ENCODE measurements at regions not wholly inside any gene's neighbourhood (a gene's known extent, or its start where the extent isn't known, plus 50 kb on each side); places are given as distances from the start of the nearest gene placed in this dataset.
A peak's percentile ranks its signal among the peaks of the same experiment; 100 is the strongest.

DNA sequence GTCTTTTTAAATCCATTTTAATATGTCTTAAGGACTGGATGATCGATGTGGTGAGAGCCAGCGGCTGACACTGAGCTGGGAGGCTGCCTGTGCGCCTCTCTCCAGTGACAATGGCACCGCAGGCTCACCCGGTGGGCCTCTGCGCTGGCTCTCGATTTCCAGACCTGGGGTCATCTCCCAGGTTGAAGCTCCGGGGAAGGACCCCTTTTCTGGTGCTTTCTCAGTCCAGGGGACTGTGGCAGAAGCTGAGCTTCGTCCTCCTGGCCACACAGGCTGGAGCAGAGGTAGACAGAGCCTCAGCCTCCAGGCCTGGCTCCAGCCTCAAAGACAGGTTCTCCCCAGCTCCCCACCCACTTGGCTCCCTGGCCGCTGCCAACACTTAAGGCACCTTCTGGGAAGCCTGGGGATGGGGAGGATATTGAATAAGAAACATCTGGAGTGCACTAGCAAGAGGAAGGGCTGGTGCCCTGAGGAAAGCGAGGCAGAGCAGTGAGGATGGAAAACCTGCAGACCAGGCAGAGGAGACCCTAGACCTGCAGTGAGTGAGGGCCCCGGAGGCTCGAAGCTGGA, 154.2 kb upstream of the SMAD3 start:
- DNase-seq = no peak
- CTCF ChIA-PET = interaction anchor here (1.0 to 2.1 kb wide), 5 partner anchors 8 to 393 kb away, joined by 3 to 13 read pairs (median 4); no protein-coding TSS in a partner anchor
- Mint-ChIP-seq H3K4me3 (no peak overlapping the region), H3K27me3 (peaks cover 24% of the 10 kb centered on the region), H3K36me3 (peaks cover 11% of the 10 kb centered on the region), H3K27ac (peak overlapping the region; percentile 78), H3K9me3 (ENCODE audit: low read depth) (peaks cover 5% of the 10 kb centered on the region), H3K4me1 (peaks cover 57% of the 10 kb centered on the region)
- no peak for ATAC-seq

GRCh38 chr15:66912001-66912400, 153.4 kb upstream of the SMAD3 start:
- ATAC-seq = peak; percentile 83
- peaks cover 25% of the 10 kb centered on the region for H3K27me3 Mint-ChIP-seq
- peaks cover 6% of the 10 kb centered on the region for H3K9me3 Mint-ChIP-seq (ENCODE audit: low read depth)
- peaks cover 15% of the 10 kb centered on the region for H3K36me3 Mint-ChIP-seq
- H3K4me1 Mint-ChIP-seq = peaks cover 57% of the 10 kb centered on the region
- CTCF ChIA-PET = interaction anchor here (0.6 to 2.1 kb wide), 5 partner anchors 9 to 392 kb away, joined by 3 to 13 read pairs (median 4); no protein-coding TSS in a partner anchor
- peak overlapping the region; percentile 78 for H3K27ac Mint-ChIP-seq
- peak; percentile 82 for DNase-seq
- H3K4me3 Mint-ChIP-seq = no peak overlapping the region

DNA sequence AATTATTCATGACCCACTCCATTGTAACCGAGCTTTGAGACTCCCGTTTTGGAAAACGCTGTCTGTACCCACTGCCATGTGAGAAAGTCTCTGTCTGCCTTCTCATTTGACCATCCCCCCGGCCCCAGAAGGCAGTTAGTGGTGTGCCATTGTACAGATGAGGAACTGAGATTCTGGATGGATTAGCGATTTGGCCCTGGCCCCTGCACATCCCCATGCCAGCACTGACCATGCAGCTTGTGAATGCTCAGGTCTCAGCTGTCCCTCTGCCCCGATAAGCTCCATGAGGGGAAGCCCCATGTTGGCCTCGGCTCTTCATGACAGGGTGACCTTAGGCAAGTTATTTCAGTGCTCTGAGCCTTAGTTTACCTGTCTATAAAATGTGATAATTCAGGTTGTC, 153.0 kb upstream of the SMAD3 start:
- peaks cover 29% of the 10 kb centered on the region for H3K27me3 Mint-ChIP-seq

GRCh38 chr15:66917904-66918448, 147.4 kb upstream of the SMAD3 start:
- H3K4me3 Mint-ChIP-seq = no peak overlapping the region
- H3K27me3 Mint-ChIP-seq = peaks cover 53% of the 10 kb centered on the region
- H3K4me1 Mint-ChIP-seq = peaks cover 16% of the 10 kb centered on the region
- ATAC-seq (no peak), DNase-seq (no peak)
- peaks cover 25% of the 10 kb centered on the region for H3K36me3 Mint-ChIP-seq
- H3K9me3 Mint-ChIP-seq (ENCODE audit: low read depth) = peaks cover 11% of the 10 kb centered on the region
- CTCF ChIA-PET = interaction anchor here (1.5 to 2.3 kb wide), 3 partner anchors 10 to 67 kb away, joined by 3 to 6 read pairs (median 4); no protein-coding TSS in a partner anchor
- H3K27ac Mint-ChIP-seq = no peak overlapping the region

More for the DNA sequence above, 153.0 kb upstream of the SMAD3 start:
- Mint-ChIP-seq H3K27ac (peak overlapping the region; percentile 78), H3K9me3 (ENCODE audit: low read depth) (peaks cover 9% of the 10 kb centered on the region), H3K4me1 (peaks cover 57% of the 10 kb centered on the region), H3K36me3 (peaks cover 17% of the 10 kb centered on the region), H3K4me3 (no peak overlapping the region)
- ATAC-seq = no peak
- DNase-seq = no peak
- CTCF ChIA-PET = interaction anchor here (0.6 to 2.1 kb wide), 4 partner anchors 9 to 60 kb away, joined by 3 to 13 read pairs (median 4); no protein-coding TSS in a partner anchor

DNA sequence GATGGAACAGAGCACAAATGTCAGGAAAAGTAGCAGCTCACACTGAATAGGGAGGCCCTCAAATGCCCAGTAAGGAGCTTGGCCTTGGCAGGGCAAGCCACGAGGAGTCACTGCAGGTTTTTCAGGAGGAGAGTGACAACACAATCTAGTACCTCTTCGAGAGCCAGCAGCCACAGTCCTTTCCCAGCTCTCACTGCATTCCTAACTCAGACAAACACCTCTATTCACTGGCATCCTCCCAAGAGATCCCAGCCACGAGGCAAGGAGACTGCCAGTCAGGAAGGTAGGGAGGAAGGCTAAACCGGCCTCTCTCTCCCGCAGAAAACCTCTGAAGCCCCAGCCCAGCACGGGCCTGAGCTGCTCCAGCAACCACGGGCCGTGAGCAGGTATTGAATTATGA, 146.0 kb upstream of the SMAD3 start:
- peaks cover 17% of the 10 kb centered on the region for H3K9me3 Mint-ChIP-seq (ENCODE audit: low read depth)
- H3K4me3 Mint-ChIP-seq = no peak overlapping the region
- DNase-seq (no peak), ATAC-seq (no peak)
- peaks cover 19% of the 10 kb centered on the region for H3K4me1 Mint-ChIP-seq
- H3K36me3 Mint-ChIP-seq = peaks cover 25% of the 10 kb centered on the region
- no peak overlapping the region for H3K27ac Mint-ChIP-seq
- CTCF ChIA-PET = interaction anchor here (1.0 to 1.2 kb wide), 2 partner anchors 27 to 110 kb away, joined by 4 read pairs; no protein-coding TSS in a partner anchor
- peaks cover 50% of the 10 kb centered on the region for H3K27me3 Mint-ChIP-seq

DNA sequence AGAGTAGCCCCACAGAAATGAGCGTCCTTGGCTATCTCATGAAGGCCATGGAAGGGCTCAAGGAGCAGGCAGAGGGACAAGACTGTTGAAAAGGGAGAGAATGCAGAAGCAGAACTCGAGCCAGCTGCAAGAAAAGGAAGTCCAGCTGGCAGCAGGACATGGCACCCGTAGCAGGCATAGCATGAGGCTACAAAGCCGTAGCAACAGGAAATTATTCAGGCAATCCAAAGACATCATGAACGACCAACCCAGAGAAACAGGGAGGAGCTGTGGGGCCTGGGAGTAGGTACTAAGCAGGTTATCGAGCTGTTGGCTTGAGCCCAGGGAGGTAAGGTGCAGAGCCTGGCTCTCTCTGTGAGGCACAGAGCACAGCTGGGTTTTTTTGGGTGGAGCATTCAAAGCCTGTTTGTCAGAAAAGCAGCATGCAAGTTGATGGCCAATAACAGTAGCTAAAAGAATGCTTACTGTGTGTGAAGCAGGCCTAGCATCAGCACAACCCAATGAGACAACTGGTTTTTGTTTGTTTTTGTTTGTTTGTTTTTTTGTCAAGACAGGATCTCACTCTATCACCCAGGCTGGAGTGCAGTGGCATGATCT, 144.0 kb upstream of the SMAD3 start:
- H3K27me3 Mint-ChIP-seq = peaks cover 40% of the 10 kb centered on the region
- H3K9me3 Mint-ChIP-seq (ENCODE audit: low read depth) = peaks cover 13% of the 10 kb centered on the region
- H3K27ac Mint-ChIP-seq = no peak overlapping the region
- H3K4me3 Mint-ChIP-seq = no peak overlapping the region
- CTCF ChIA-PET = no interaction called here
- H3K36me3 Mint-ChIP-seq = peaks cover 17% of the 10 kb centered on the region
- no peak for ATAC-seq
- DNase-seq = no peak
- peaks cover 13% of the 10 kb centered on the region for H3K4me1 Mint-ChIP-seq

- DNase-seq = no peak
- CTCF ChIA-PET = interaction anchor here (0.9 to 1.2 kb wide), 2 partner anchors 9 to 19 kb away, joined by 3 read pairs; no protein-coding TSS in a partner anchor
- Mint-ChIP-seq H3K27ac (peak overlapping the region; percentile 14), H3K4me1 (peaks cover 13% of the 10 kb centered on the region), H3K9me3 (ENCODE audit: low read depth) (peaks cover 8% of the 10 kb centered on the region), H3K36me3 (peaks cover 9% of the 10 kb centered on the region), H3K27me3 (peaks cover 36% of the 10 kb centered on the region), H3K4me3 (no peak overlapping the region)
- no peak for ATAC-seq
Measured at GRCh38 chr15:66922608-66923007, 142.8 kb upstream of the SMAD3 start.

DNA sequence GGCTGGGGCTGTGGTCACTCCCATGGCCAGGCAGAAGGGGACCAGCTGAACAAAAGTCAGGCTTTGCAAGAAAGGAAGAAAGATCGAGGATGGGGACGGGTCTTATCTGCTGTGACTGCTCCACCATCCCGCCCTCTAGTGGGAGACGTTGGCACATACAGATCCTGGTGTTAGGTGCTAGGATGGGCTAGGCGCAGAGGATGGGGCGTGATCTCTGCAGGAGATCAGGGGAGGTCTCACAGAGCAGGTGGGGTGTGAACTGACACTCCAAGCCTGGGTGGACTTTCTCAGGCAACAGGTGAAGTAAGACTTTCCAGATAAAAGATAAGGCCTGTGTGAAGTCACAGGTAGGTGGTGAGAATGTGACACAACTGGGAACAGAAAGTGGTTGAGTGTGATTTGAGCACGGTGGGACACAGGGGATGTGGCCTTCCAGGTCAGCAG, 141.9 kb upstream of the SMAD3 start:
- H3K4me1 Mint-ChIP-seq = peaks cover 13% of the 10 kb centered on the region
- ATAC-seq (peak; percentile 76), DNase-seq (peak; percentile 57)
- H3K9me3 Mint-ChIP-seq (ENCODE audit: low read depth) = peaks cover 8% of the 10 kb centered on the region
- peaks cover 40% of the 10 kb centered on the region for H3K27me3 Mint-ChIP-seq
- peaks cover 9% of the 10 kb centered on the region for H3K36me3 Mint-ChIP-seq
- CTCF ChIA-PET = interaction anchor here (1.2 kb wide), 1 partner anchor 19 kb away, joined by 3 read pairs; no protein-coding TSS in a partner anchor
- H3K27ac Mint-ChIP-seq = no peak overlapping the region
- H3K4me3 Mint-ChIP-seq = no peak overlapping the region

GRCh38 chr15:66924889-66925288, 140.5 kb upstream of the SMAD3 start:
- DNase-seq (no peak), ATAC-seq (no peak)
- Mint-ChIP-seq H3K4me1 (peaks cover 13% of the 10 kb centered on the region), H3K4me3 (no peak overlapping the region), H3K27me3 (peaks cover 39% of the 10 kb centered on the region), H3K36me3 (peaks cover 9% of the 10 kb centered on the region), H3K27ac (no peak overlapping the region), H3K9me3 (ENCODE audit: low read depth) (peaks cover 8% of the 10 kb centered on the region)
- CTCF ChIA-PET = no interaction called here

- Mint-ChIP-seq H3K27ac (no peak overlapping the region), H3K4me3 (no peak overlapping the region), H3K4me1 (peaks cover 13% of the 10 kb centered on the region), H3K36me3 (peaks cover 9% of the 10 kb centered on the region), H3K27me3 (peaks cover 38% of the 10 kb centered on the region), H3K9me3 (ENCODE audit: low read depth) (peaks cover 8% of the 10 kb centered on the region)
- DNase-seq (no peak), ATAC-seq (no peak)
- CTCF ChIA-PET = no interaction called here
Measured at GRCh38 chr15:66925721-66926120, 139.7 kb upstream of the SMAD3 start.

GRCh38 chr15:66927201-66928077, 138.0 kb upstream of the SMAD3 start:
- Mint-ChIP-seq H3K27ac (no peak overlapping the region), H3K9me3 (ENCODE audit: low read depth) (peaks cover 8% of the 10 kb centered on the region), H3K4me3 (no peak overlapping the region), H3K4me1 (peaks cover 13% of the 10 kb centered on the region), H3K36me3 (peaks cover 8% of the 10 kb centered on the region), H3K27me3 (peaks cover 33% of the 10 kb centered on the region)
- DNase-seq (no peak), ATAC-seq (no peak)
- CTCF ChIA-PET = interaction anchor here (1.0 to 1.1 kb wide), 2 partner anchors 10 to 19 kb away, joined by 3 to 4 read pairs; no protein-coding TSS in a partner anchor

- CTCF ChIA-PET = interaction anchor here (1.0 to 1.1 kb wide), 2 partner anchors 11 to 20 kb away, joined by 3 to 4 read pairs; no protein-coding TSS in a partner anchor
- ATAC-seq = no peak
- peaks cover 6% of the 10 kb centered on the region for H3K4me1 Mint-ChIP-seq
Measured at GRCh38 chr15:66928101-66928500, 137.3 kb upstream of the SMAD3 start.

GRCh38 chr15:66928784-66929183, 136.6 kb upstream of the SMAD3 start:
- DNase-seq = no peak
- Mint-ChIP-seq H3K4me3 (no peak overlapping the region), H3K36me3 (peaks cover 3% of the 10 kb centered on the region), H3K9me3 (ENCODE audit: low read depth) (peaks cover 14% of the 10 kb centered on the region), H3K27ac (no peak overlapping the region), H3K27me3 (peaks cover 30% of the 10 kb centered on the region), H3K4me1 (no peaks in the 10 kb centered on the region)
- CTCF ChIA-PET = no interaction called here
- ATAC-seq = no peak

More at GRCh38 chr15:66928101-66928500, 137.3 kb upstream of the SMAD3 start:
- peaks cover 11% of the 10 kb centered on the region for H3K9me3 Mint-ChIP-seq (ENCODE audit: low read depth)
- peaks cover 5% of the 10 kb centered on the region for H3K36me3 Mint-ChIP-seq
- H3K27ac Mint-ChIP-seq = no peak overlapping the region
- H3K4me3 Mint-ChIP-seq = no peak overlapping the region
- no peak for DNase-seq
- H3K27me3 Mint-ChIP-seq = peaks cover 30% of the 10 kb centered on the region

Measured in activated CD8-positive, alpha-beta memory T cell treated with anti-CD3 and anti-CD28 coated beads, Interleukin-2, amount 10 ng/mL, durations not matched to agents 7 days and 5 days (primary cell).